ENCODE measurements at regions not wholly inside any gene's neighbourhood (a gene's known extent, or its start where the extent isn't known, plus 50 kb on each side); places are given as distances from the start of the nearest gene placed in this dataset.
"Not testable (repeated sequence)": the region's sequence is repeated elsewhere in the genome, so short reads cannot be mapped to it uniquely, and the experiment has no call there.

DNA sequence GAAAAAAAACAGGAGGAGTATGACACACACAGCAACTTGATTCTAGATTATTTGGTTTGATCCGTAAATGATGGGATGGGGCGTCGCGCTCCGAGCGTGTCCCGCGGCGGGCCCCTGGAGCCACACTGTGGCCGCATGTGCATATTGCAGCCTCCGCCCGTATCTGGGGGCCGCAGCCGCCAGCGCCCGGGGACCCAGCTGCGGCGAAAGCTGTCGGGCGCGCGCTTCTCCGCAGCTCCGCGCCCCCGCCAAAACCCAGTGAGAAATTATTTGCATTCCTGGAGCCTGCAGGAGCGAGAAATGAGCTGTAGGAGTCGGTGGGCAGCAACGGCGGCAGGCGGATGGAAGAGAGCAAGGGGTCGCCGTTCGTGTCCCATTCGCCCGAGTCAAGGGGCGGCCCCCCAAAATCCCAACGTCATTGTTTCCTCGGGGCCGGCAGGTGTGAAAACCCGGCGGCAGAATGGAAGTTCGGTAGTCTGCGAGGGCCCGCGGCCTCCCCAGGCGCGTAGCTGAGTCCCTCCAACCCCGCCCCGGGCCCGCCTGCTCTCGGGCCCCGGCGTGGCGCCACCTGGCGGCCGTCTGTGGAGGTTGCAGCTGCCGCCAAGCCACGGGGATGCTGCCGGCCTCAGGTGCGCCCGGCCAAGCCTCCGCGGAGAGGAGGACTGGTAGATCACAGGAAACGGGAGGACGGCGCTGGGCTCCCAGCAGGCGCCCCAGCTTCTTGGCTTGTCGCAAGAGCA, 86.8 kb downstream of the FAM72B start (continued):
- TF ChIP-seq, protein P1, sequence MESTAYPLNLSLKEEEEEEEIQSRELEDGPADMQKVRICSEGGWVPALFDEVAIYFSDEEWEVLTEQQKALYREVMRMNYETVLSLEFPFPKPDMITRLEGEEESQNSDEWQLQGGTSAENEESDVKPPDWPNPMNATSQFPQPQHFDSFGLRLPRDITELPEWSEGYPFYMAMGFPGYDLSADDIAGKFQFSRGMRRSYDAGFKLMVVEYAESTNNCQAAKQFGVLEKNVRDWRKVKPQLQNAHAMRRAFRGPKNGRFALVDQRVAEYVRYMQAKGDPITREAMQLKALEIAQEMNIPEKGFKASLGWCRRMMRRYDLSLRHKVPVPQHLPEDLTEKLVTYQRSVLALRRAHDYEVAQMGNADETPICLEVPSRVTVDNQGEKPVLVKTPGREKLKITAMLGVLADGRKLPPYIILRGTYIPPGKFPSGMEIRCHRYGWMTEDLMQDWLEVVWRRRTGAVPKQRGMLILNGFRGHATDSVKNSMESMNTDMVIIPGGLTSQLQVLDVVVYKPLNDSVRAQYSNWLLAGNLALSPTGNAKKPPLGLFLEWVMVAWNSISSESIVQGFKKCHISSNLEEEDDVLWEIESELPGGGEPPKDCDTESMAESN (CRISPR knock-in tag; conservative IDR thresholded peaks at IDR 0.05): 0 out of 2 replicates have a peak, but pooled peaks have one; percentile 25
- TF ChIP-seq SALL1 (CRISPR knock-in tag; IDR thresholded peaks at IDR 0.05) (0 out of 2 replicates have a peak, but pooled peaks have one; percentile 25), ZNF263 (CRISPR knock-in tag; IDR thresholded peaks at IDR 0.05) (peak; percentile 96)
- TF ChIP-seq, protein P2, sequence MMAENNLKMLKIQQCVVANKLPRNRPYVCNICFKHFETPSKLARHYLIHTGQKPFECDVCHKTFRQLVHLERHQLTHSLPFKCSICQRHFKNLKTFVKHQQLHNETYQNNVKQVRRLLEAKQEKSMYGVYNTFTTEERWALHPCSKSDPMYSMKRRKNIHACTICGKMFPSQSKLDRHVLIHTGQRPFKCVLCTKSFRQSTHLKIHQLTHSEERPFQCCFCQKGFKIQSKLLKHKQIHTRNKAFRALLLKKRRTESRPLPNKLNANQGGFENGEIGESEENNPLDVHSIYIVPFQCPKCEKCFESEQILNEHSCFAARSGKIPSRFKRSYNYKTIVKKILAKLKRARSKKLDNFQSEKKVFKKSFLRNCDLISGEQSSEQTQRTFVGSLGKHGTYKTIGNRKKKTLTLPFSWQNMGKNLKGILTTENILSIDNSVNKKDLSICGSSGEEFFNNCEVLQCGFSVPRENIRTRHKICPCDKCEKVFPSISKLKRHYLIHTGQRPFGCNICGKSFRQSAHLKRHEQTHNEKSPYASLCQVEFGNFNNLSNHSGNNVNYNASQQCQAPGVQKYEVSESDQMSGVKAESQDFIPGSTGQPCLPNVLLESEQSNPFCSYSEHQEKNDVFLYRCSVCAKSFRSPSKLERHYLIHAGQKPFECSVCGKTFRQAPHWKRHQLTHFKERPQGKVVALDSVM (CRISPR knock-in tag; IDR thresholded peaks at IDR 0.05): 0 out of 2 replicates have a peak, but pooled peaks have one; percentile 27
- TF ChIP-seq, protein P3, sequence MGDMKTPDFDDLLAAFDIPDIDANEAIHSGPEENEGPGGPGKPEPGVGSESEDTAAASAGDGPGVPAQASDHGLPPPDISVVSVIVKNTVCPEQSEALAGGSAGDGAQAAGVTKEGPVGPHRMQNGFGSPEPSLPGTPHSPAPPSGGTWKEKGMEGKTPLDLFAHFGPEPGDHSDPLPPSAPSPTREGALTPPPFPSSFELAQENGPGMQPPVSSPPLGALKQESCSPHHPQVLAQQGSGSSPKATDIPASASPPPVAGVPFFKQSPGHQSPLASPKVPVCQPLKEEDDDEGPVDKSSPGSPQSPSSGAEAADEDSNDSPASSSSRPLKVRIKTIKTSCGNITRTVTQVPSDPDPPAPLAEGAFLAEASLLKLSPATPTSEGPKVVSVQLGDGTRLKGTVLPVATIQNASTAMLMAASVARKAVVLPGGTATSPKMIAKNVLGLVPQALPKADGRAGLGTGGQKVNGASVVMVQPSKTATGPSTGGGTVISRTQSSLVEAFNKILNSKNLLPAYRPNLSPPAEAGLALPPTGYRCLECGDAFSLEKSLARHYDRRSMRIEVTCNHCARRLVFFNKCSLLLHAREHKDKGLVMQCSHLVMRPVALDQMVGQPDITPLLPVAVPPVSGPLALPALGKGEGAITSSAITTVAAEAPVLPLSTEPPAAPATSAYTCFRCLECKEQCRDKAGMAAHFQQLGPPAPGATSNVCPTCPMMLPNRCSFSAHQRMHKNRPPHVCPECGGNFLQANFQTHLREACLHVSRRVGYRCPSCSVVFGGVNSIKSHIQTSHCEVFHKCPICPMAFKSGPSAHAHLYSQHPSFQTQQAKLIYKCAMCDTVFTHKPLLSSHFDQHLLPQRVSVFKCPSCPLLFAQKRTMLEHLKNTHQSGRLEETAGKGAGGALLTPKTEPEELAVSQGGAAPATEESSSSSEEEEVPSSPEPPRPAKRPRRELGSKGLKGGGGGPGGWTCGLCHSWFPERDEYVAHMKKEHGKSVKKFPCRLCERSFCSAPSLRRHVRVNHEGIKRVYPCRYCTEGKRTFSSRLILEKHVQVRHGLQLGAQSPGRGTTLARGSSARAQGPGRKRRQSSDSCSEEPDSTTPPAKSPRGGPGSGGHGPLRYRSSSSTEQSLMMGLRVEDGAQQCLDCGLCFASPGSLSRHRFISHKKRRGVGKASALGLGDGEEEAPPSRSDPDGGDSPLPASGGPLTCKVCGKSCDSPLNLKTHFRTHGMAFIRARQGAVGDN (CRISPR knock-in tag; IDR thresholded peaks at IDR 0.05): peak; percentile 48

DNA sequence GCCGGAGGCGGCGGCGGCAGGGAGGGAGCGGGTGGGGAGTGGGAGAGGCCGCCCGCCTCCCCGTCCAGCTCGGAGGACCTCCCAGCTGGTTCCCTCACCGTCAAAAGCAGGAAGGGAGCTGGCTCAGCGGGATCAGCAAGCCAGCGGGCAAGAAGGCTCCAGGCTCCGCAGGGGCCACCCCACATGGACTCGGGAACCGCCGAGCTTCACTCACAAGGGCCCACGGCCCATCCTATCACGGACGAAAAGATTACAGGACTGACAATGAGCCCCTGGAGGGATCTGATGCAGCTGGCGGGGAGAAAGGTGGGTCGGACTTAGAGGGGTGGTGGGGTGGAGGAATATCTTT, 86.3 kb downstream of the FAM72B start:
- in situ Hi-C loops (cut with HindIII; ENCODE audit: extremely low pct_ligation_motif_present, low pct_unique_long_range_greater_than_20kb); H2AFZ ChIP-seq (ENCODE audit: low read length); H3K27me3 ChIP-seq (ENCODE audit: control insufficient read depth in 1 of 2, insufficient read depth in 2 of 2, low read length in 2 of 2); H3K4me1 ChIP-seq (ENCODE audit: insufficient read depth, low read length); H3K79me2 ChIP-seq (ENCODE audit: insufficient read depth, low read length); H3K36me3 ChIP-seq (replicated peaks in 1 of 2; ENCODE audit: control insufficient read depth in 1 of 2, insufficient read depth in 2 of 2, low read length in 2 of 2); H3K4me2 ChIP-seq (ENCODE audit: low read depth, low read length); BruUV-seq (replicated peaks); DNase-seq (ENCODE audit: low spot score); CTCF ChIA-PET (ENCODE audit: low intra/inter-chr PET ratio, low total read pairs); H3K27ac ChIP-seq (ENCODE audit: extremely low read length, insufficient read depth, low read length); FAIRE-seq; H3K9ac ChIP-seq (ENCODE audit: insufficient read depth, low read depth, low read length); POLR2A ChIA-PET; H3K9me3 ChIP-seq (ENCODE audit: low read length); intact Hi-C loops (cut with micrococcal nuclease; ENCODE audit: unreplicated experiment); H4K20me1 ChIP-seq (ENCODE audit: insufficient read depth, low read length): not testable (repeated sequence)
- WGBS (ENCODE audit: low lambda C conversion rate): no CpG with 5 or more reads among the region's 21 CpGs
- peak; percentile 68 for ATAC-seq
- H3K4me3 ChIP-seq (replicated peaks in 1 of 3; ENCODE audit: insufficient read depth in 1 of 3, low read depth in 2 of 3, low read length in 3 of 3): peak overlapping the region in 1 of 3 experiments; percentile 33; a peak in 2 of 6 replicates

DNA sequence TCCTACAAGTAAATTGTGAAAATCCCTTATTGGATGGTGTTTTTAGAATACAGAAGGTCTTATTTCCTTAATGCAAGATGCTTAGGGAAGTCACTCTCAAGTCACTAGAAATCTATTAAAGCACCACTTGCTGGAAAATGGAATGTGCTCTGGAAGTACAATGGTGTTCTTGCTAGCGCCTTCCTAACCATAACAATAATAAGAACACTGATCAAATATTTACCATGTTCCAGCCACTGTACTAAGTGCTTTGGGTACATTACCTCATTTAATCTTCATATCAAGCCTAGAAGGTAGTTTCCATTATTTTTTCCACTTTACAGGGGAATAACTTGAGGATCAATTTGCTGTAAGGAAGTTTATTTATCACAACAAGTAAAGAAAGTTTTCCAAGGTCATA, 75.1 kb downstream of the FAM72B start:
- H3K4me2 ChIP-seq (ENCODE audit: low read depth, low read length); CTCF ChIA-PET (ENCODE audit: low intra/inter-chr PET ratio, low total read pairs); H2AFZ ChIP-seq (ENCODE audit: low read length); FAIRE-seq; H3K27ac ChIP-seq (ENCODE audit: extremely low read length, insufficient read depth, low read length); DNase-seq (ENCODE audit: low spot score); H3K79me2 ChIP-seq (ENCODE audit: insufficient read depth, low read length); H3K4me3 ChIP-seq (replicated peaks in 1 of 3; ENCODE audit: insufficient read depth in 1 of 3, low read depth in 2 of 3, low read length in 3 of 3); ATAC-seq; H3K9ac ChIP-seq (ENCODE audit: insufficient read depth, low read depth, low read length); BruUV-seq (replicated peaks); H3K4me1 ChIP-seq (ENCODE audit: insufficient read depth, low read length); H3K36me3 ChIP-seq (replicated peaks in 1 of 2; ENCODE audit: control insufficient read depth in 1 of 2, insufficient read depth in 2 of 2, low read length in 2 of 2); H4K20me1 ChIP-seq (ENCODE audit: insufficient read depth, low read length); H3K27me3 ChIP-seq (ENCODE audit: control insufficient read depth in 1 of 2, insufficient read depth in 2 of 2, low read length in 2 of 2); POLR2A ChIA-PET; intact Hi-C loops (cut with micrococcal nuclease; ENCODE audit: unreplicated experiment); H3K9me3 ChIP-seq (ENCODE audit: low read length); in situ Hi-C loops (cut with HindIII; ENCODE audit: extremely low pct_ligation_motif_present, low pct_unique_long_range_greater_than_20kb): not testable (repeated sequence)
- WGBS (ENCODE audit: low lambda C conversion rate): 0% methylated on average over 1 of the region's 1 CpG

All from HepG2 (cell line).